Effector memory CD4-positive, alpha-beta T cell (primary cell): ENCODE measurements at regions not wholly inside any gene's neighbourhood (a gene's known extent, or its start where the extent isn't known, plus 50 kb on each side); places are given as distances from the start of the nearest gene placed in this dataset.

Experiments
- DNase-seq, 3 donors: peaks; one replicate each; pipeline ENCODE4 v3.0.0-alpha.2; 2020
- H3K27ac ChIP-seq: 2 replicates; pipeline ENCODE4 v1.7.0; 2013; ENCODE audit warnings: mild to moderate bottlenecking, low read length, moderate library complexity; ENCODE audit not compliant: insufficient read depth, poor library complexity, severe bottlenecking
- H3K27me3 ChIP-seq: replicated peaks from 2 replicates; pipeline ENCODE4 v1.7.0; 2013; ENCODE audit warnings: mild to moderate bottlenecking, low read length; ENCODE audit not compliant: insufficient read depth, control insufficient read depth, poor library complexity, severe bottlenecking
- H3K36me3 ChIP-seq: 2 replicates; pipeline ENCODE4 v1.7.0; 2013; ENCODE audit warnings: mild to moderate bottlenecking, low read length, moderate library complexity; ENCODE audit not compliant: control insufficient read depth, insufficient read depth
- H3K4me1 ChIP-seq: 2 replicates; pipeline ENCODE4 v1.7.0; 2013; ENCODE audit warnings: low read length, mild to moderate bottlenecking; ENCODE audit not compliant: control insufficient read depth, insufficient read depth, poor library complexity, severe bottlenecking
- H3K4me3 ChIP-seq: 2 replicates; pipeline ENCODE4 v1.7.0; 2013; ENCODE audit warnings: low read length, low read depth, mild to moderate bottlenecking; ENCODE audit not compliant: insufficient read depth, poor library complexity, severe bottlenecking
- H3K9me3 ChIP-seq: 2 replicates; pipeline ENCODE4 v1.7.0; 2013; ENCODE audit warnings: mild to moderate bottlenecking, low read length, moderate library complexity; ENCODE audit not compliant: control insufficient read depth

GRCh38 chr11:15825976-15826650 lies 530.2 kb downstream of the SOX6 start:
- Histone ChIP-seq H3K9me3 (no peaks in the 10 kb centered on the region), H3K4me1 (no peaks in the 10 kb centered on the region), H3K27me3 (no peaks in the 10 kb centered on the region), H3K36me3 (no peaks in the 10 kb centered on the region), H3K27ac (no peak overlapping the region), H3K4me3 (no peak overlapping the region)
- DNase-seq = no peak

- Histone ChIP-seq H3K27me3 (no peaks in the 10 kb centered on the region), H3K9me3 (no peaks in the 10 kb centered on the region), H3K4me3 (no peak overlapping the region), H3K4me1 (no peaks in the 10 kb centered on the region), H3K27ac (no peak overlapping the region), H3K36me3 (no peaks in the 10 kb centered on the region)
- DNase-seq = no peak
These were observed 529.5 kb downstream of the SOX6 start for GRCh38 chr11:15826826-15827225.

- Histone ChIP-seq H3K4me1 (no peaks in the 10 kb centered on the region), H3K4me3 (no peak overlapping the region), H3K9me3 (no peaks in the 10 kb centered on the region), H3K27ac (no peak overlapping the region), H3K27me3 (no peaks in the 10 kb centered on the region), H3K36me3 (no peaks in the 10 kb centered on the region)
- DNase-seq = no peak
These were observed 528.0 kb downstream of the SOX6 start for GRCh38 chr11:15828215-15828853.

GRCh38 chr11:15829312-15829711 lies 527.0 kb downstream of the SOX6 start:
- no peak overlapping the region for H3K27ac ChIP-seq

GRCh38 chr11:15830741-15831428 lies 525.5 kb downstream of the SOX6 start:
- no peaks in the 10 kb centered on the region for H3K36me3 ChIP-seq
- no peak for DNase-seq
- no peak overlapping the region for H3K27ac ChIP-seq
- no peak overlapping the region for H3K4me3 ChIP-seq
- H3K9me3 ChIP-seq = no peaks in the 10 kb centered on the region
- no peaks in the 10 kb centered on the region for H3K4me1 ChIP-seq
- no peaks in the 10 kb centered on the region for H3K27me3 ChIP-seq

More at GRCh38 chr11:15829312-15829711, 527.0 kb downstream of the SOX6 start:
- H3K4me3 ChIP-seq = no peak overlapping the region
- no peaks in the 10 kb centered on the region for H3K4me1 ChIP-seq
- H3K27me3 ChIP-seq = no peaks in the 10 kb centered on the region
- no peaks in the 10 kb centered on the region for H3K36me3 ChIP-seq
- H3K9me3 ChIP-seq = no peaks in the 10 kb centered on the region
- DNase-seq = no peak

GRCh38 chr11:15835788-15836411 lies 520.4 kb downstream of the SOX6 start:
- H3K9me3 ChIP-seq = no peaks in the 10 kb centered on the region
- no peaks in the 10 kb centered on the region for H3K27me3 ChIP-seq
- DNase-seq = no peak
- no peak overlapping the region for H3K4me3 ChIP-seq
- no peaks in the 10 kb centered on the region for H3K4me1 ChIP-seq
- no peaks in the 10 kb centered on the region for H3K36me3 ChIP-seq
- no peak overlapping the region for H3K27ac ChIP-seq

GRCh38 chr11:15836795-15837194 lies 519.6 kb downstream of the SOX6 start:
- Histone ChIP-seq H3K36me3 (no peaks in the 10 kb centered on the region), H3K4me1 (no peaks in the 10 kb centered on the region), H3K9me3 (no peaks in the 10 kb centered on the region), H3K27me3 (no peaks in the 10 kb centered on the region), H3K4me3 (no peak overlapping the region), H3K27ac (no peak overlapping the region)
- DNase-seq = no peak

- no peak for DNase-seq
- Histone ChIP-seq H3K4me1 (no peaks in the 10 kb centered on the region), H3K36me3 (no peaks in the 10 kb centered on the region), H3K4me3 (no peak overlapping the region), H3K27me3 (no peaks in the 10 kb centered on the region), H3K9me3 (no peaks in the 10 kb centered on the region), H3K27ac (no peak overlapping the region)
These were observed 518.4 kb downstream of the SOX6 start for GRCh38 chr11:15837901-15838489.

GRCh38 chr11:15839061-15839460 lies 517.3 kb downstream of the SOX6 start:
- H3K4me3 ChIP-seq = no peak overlapping the region
- H3K27ac ChIP-seq = no peak overlapping the region
- no peaks in the 10 kb centered on the region for H3K27me3 ChIP-seq
- no peaks in the 10 kb centered on the region for H3K36me3 ChIP-seq
- DNase-seq = no peak
- no peaks in the 10 kb centered on the region for H3K4me1 ChIP-seq
- no peaks in the 10 kb centered on the region for H3K9me3 ChIP-seq
